Inflammatory macrophage treated with lipopolysaccharide for 1 hour (primary cell): ENCODE measurements at regions not wholly inside any gene's neighbourhood (a gene's known extent, or its start where the extent isn't known, plus 50 kb on each side); places are given as distances from the start of the nearest gene placed in this dataset.

Source experiments
- DNase-seq, 2 donors: peaks; one replicate each; pipeline ENCODE4 v3.0.0-alpha.2; 2020 to 2022

DNA sequence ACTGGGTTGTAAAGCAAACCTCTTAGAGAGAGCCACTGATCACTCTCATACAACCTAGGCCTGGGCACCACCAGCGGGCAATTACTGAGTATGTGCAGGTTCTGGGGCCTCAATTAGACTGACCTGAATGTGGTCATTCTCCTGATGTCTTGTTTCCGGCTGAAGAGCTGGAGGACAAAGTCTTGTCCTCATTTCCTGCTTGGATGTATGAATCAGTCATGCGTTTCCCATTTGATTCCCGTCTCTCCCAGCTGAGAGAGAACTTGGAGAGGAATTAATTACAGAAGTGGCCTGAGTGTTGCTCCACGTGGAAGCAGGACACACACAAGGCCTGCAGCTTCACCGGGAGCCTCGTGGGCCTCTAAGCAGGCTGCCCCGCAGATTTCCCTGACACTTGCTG is 799.3 kb upstream of the ARGLU1 start:
- no peak for DNase-seq

DNA sequence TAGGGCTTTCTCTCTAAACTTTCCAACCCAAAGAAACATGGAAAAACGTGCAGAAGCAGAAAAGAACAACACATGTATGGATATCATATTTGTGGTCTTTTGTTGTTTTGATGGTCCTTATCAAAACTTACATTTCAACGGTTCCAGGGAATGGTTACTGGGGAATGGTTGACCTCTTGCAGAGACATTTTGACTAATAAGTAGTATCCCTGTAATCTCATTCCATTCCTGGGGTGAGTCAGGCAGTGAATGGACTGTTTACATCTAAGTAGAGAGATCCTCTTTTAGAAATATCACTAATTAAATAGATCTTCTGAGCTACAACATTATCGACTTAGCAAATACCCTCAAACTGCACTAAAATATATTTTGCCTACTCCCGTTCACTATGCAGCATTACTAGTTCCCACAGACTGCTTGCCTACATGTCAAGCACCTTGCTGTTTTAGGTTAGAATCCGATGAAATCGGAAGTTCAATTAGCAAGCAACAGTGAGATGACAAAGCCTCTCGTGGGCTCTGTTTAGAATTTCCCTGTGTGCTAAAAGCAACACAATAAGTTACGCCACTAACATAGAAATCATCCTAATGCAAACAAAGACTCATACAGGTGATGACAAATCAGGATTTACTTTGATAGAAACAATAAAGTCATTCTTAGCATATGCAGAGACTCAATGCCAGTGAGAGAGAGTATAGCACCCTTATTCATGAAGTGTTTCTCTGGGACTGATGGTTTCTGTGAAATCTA is 797.7 kb upstream of the ARGLU1 start:
- no peak for DNase-seq

DNA sequence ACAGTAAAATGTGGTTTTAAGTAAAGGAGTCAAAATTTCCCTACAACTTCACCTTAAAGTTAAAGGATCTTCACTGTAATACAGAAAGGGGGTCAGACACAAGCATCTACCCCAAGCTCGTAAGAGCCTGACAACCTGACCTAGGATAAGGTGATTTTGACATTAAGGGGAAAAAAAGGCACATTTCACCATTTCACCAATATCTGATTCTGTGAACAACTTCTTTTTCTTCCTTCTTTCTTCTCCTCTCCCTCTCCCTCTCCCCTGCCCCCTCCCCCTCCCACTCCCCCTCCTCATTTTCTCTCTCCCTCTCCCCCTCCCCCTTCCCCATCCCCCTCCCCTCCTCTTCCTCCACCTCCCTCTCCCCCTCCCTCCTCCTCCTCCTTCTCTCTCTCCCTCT is 796.7 kb upstream of the ARGLU1 start:
- DNase-seq: no peak

DNA sequence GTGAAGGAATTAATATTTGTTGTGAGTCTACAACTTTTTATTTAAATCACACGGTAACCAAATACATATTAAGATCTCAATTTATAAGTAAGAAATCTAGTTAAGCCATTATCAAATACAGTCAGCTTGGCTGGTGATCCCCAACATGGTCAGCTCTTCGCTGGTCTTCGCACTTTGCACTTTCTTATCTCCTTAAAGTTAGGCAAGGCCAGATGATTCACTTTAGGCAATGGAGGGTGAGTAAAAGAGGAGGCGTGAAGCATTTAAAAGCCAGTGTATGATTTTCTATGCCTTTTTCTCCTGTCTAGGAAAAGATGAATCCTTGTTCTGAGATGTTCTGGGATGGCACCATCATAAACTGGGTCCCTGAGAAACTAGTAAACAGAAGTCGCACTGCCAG is 793.7 kb upstream of the ARGLU1 start:
- no peak for DNase-seq

DNA sequence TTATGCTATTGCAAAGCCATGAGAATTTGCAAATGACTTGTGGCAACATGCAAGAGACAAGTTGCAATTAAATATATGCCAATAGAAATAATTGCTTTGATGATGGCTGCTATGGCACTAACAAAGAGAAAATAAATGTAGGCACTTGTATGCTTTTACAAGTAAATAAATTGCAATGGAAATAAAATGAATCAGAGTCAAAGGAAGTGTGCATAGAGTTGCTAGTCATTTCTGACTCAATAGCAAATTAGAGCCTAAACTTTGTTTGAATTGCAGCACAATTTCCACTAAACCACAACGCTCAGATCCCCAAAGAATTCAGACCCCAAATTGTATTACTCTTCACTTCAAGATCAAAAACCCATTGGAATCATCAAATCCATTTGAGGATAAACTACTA is 792.1 kb upstream of the ARGLU1 start:
- DNase-seq: no peak

DNA sequence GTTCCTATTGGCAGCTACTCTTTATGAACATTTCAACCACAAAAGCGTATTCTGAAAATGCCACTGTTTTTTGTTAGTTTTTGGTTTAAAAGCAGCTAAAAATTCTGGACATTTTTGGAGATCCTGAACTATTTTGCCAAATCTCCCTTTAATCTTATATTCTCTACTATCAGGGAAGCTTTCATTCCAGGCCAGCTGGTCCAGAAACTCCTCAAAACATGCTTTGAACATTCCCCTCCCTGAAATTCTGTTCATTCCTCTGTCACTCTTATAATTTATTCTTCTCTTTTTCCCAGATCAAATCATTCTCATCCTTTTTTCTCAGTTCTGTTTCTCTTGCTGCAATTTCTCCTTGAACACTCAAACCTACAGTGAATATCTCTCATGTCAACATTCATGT is 790.9 kb upstream of the ARGLU1 start:
- DNase-seq: no peak

DNA sequence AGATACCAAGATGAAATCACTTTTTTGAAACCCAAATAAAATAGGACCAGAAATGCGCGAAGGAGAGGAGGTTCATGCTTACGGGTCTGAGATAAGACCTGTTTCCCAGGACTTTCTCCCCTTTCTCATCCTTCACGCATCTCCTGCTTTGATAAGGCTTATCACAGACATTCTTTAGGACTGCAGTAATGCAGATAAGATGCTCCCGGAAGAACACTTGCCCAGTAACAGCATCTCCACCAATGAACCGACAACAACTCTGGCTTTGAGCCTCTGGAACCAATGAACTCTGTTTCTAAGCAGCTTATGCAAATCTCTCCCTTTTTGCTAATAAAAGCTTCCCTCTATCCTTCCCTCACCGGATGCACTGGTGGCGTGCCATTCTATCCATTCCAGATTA is 783.4 kb upstream of the ARGLU1 start:
- DNase-seq: no peak

DNA sequence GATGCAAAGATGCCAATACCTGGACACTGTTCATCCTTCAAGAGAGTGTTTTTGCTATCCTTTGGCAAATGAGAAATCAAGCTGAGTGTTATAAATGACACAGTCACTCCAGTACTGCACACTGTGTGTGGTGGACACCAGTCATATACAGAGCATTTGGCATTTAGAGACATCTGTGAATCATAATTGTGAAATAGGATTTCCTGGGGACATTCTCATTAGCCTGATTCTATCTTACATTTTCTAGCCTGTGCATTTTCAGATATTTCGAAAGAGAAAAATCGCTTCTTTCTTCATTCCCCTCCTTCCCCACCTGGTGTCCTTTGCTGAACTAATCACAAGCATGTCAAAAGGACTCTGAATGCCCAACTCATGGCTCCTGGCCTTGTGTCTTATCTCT is 781.0 kb upstream of the ARGLU1 start:
- DNase-seq: no peak

DNA sequence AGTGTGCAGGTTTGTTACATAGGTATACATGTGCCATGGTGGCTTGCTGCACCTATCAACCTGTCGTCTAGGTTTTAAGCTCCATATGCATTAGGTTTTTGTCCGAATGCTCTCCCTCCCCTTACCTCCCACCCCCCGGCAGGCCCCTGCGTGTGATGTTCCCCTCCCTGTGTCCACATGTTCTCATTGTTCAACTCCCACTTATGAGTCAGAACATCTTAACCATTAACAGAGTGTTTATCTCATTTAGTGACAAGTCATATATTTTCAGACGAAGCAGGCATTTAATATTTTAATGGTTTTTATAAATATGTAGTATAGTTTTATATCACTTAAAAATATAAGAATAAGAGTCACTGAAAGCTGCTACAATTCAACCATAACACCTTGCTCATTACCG is 780.5 kb upstream of the ARGLU1 start:
- DNase-seq: no peak

DNA sequence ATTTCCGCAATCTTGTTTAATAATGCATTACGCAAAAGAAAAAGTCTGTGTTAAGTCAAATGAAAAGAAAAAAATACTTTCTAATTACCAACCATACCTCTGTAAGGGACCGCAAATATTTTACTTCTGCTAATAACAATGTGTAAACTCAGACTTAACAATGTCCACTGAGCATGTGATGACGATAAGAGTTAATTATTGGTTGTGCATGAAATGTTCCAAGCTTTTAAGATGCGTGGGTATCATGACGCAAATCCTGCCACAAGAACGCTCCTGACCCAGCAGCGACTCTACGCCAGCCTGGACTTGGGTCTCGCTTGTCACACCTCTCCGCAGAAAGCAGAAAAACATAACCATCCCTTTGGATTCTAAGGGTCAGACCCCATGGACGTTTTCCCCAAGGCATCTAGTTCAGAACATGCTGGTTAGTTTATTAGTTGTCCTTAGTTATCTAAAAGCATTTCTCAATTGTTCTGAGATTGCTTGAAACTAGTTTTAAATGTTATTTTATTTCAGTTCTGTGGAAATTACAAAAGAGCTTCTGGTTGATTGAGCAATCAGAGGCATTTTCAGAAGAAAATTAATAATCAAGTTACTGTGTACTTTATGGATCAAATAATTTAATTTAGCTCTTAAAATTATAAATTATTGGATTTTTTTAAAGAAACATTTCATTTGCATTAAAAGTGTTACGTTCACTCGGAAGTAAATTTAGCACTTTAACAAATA is 779.9 kb upstream of the ARGLU1 start:
- DNase-seq: no peak

DNA sequence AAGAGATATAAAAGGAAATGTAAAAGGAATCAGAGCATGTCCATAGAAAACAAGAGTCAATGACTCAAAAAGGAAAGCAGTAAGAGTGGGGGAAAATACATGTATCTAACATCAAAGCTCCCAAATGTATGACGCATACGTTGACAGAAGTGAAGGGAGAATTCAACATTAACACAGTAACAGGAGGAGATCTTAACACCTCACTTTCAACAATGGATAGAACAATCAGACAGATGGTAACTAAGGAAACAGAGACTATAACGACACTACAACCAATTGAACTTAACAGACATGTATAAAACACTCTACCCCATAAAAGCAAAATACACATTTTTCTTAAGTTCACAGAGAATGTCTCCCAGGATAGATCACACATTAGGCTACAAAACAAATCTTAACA is 774.8 kb upstream of the ARGLU1 start:
- DNase-seq: no peak

DNA sequence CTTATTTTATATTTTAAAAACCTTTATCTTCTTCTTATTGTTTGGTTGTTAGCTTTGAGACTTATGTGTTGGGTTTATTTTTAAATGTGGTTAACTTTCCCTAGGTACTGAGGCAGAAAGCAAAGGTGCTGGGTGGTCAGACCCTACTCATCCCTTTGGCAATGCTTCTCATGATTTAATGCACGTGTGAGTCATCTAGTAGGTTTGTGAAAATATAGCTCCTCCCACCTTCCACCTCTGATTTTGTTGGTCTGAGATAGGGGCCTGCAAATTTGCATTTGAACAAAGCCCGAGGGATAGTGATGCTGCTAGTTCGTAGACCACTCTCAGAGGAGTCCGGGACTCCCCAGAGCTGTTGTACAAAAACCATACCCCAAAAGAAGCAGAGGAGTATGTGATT is 771.3 kb upstream of the ARGLU1 start:
- no peak for DNase-seq

DNA sequence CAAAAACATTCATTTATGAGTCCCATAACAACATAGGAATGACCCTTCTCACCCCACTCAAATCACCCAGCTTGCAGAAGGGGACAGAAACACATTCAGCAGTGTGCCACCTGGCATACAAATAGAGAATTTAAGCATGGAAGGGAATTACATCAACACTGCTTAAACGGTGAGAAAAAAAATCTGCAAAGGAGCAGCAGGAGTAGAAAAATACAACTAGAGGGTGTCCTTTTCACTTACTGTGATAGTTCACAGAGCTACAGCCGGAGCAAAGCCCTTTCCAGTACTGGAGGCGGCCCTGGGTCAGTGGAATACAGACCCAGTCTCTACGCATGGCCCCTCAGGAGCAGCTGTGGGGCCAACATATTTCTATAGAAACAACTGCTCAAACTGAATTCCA is 764.3 kb upstream of the ARGLU1 start:
- no peak for DNase-seq

DNA sequence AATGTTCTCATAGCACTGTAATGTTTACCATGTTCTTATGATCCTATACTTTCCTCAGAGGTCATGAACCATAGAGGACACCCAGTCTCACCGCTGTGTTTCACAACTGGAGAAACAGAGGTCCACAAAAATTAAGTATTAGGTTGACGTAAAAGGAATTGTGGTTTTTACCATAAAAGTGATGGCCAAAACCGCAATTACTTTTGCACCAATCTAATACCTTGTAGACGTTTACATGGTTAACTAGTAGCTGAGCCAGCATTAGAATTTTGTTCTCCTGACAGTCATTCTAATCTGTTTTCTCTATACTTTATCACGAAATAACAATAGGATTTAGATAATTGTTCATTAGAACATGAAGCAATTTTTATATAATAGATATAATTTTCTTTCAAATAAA is 763.4 kb upstream of the ARGLU1 start:
- no peak for DNase-seq

DNA sequence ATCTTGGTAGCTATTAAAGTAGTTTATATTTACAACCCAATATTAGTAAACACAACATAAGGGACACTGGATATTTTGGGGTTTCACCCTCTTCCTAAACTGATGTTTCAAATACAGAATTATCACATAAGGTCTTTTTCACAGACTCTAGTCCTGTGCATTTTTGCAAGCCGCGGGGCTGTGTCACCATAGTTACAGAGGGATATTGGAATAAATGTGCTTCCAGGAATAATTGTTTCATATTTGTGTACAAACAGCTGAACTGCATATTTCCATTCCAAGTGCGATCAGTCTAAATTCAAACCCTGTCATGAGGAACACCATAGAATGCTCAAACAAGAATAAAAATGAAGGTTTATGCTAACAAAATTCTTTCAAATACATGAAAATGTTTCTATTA is 762.5 kb upstream of the ARGLU1 start:
- DNase-seq: no peak

DNA sequence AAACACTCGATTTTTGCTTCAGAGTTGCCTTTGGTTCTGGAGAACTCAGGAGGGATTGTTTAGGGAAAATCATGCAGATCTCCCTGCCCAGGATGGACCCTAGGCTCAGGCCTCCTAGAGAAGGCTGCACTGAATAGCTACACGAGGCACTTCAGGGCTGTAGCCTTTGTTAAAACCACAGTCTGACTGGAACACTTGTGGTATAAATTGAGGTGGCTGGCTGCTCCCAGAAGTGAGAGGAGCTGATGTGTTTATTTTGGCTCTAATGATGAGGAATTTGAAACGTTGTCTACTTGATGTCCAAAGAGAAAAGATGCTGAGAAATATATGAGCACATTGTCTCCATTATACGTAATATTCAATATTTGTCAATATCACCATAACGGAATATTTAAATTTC is 762.1 kb upstream of the ARGLU1 start:
- no peak for DNase-seq

DNA sequence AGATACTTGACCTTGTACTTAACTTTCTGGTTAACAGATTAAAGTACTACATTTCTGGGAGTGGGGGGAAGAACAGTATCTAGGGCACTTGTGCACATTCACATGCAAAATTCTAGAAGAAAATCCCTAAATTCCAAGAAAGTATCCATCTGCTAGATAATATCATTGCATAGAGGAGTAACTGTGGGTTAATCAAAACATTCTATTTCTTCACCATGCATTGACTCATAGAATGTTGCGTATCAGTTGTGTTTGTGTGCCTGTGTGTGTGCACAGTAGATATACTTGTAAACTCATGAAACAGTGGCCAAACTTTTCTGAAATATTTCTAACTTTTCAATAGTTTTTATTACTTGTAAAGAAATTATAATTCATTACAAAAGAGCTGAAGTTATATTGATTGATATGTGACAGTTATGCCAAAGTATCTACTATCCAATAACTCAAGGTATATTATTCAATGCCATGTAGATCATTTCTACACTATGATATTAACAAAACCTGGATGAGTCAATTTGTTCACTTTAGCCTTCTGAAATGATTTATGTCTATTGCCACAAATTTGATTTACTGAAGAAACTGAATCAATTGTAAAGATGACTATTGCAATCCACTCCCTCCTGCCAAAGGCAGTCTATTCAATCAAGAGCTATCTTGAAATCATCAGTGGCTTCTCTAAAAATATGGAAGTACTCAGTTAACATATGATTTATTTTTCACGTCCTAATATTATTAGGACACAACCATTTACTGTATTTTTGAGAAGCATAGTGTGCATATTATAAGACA is 756.7 kb upstream of the ARGLU1 start:
- no peak for DNase-seq

DNA sequence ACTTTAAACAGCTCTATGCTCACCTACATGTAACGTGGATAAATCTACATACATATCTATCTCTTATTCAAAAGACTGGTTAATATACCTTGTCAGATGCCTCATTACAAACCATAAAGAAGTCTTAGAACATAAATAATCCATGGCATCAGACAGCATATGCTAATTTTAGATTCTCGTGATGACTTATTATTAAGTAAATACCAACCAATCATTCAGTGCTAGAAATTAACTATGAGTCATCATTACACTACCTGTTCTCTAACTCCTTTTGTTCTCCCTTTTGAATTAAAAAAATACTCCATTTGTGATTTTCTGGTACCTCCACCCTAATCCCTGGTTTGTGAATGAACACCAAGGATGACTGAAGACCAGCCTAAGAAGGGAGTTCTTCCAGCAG is 754.3 kb upstream of the ARGLU1 start:
- no peak for DNase-seq

DNA sequence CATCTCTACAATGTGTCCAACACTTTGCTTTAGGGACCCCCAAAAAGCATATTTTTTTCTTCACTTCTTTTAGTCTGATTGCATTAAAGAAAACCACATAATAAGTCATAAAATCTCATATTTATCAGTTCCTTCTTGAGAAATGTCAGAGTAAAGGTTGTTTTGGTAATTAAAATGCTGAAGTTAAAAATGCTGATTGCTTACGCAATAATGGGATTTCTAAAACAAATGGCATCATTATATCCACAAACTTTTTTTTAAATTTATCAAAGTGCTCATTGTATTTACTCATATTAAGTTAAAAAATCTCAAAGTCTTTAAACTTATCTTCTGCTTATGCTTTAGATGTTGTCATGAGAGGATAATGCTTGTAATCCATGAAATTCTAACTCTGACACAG is 737.2 kb upstream of the ARGLU1 start:
- DNase-seq: no peak

DNA sequence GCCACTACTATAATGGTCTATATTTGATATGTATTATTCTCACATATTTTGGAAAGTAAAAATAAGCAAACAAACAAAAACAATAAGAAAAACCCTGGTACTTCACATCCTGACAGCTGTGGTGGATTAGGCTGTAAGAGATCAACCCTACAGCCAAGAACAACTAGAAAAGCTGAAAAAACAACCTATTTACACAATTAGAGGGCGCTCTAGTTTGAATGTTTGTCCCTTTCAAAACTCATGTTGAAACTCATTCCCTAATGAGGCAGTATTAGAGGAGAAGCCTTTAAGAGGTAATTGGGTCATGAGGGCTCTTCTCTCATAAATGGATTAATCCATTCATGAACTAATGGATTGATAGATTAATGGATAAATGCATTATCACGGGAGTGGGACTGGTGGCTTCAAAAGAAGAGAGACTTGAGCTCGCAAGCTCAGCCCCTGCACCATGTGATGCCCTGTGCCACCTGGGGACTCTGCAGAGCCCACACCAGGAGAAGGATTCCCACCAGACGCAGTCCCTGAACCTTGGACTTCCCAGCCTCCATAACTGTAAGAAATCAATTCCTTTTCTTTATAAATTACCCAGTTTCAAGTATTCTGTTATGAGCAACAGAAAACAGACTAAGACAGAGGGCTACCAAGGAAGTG is 733.9 kb upstream of the ARGLU1 start:
- no peak for DNase-seq

DNA sequence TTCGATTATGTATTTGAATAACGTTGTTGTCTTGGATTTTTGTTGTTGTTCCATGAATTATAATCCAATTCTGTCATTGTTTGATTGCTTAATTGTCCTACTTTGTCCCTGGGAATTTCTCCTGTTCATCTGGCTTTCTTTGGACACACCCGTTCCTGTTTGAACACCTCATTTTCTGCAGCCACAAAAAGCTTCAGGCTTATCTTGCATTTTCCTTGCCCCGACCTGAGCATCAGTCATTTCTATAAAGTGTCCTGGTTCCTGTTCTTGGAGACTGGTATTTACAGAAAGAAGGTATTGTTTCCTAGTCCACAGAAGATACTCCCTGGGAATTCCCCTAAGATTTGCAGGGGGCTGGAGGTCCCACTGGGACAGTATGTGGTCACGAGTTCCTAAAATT is 731.8 kb upstream of the ARGLU1 start:
- no peak for DNase-seq

DNA sequence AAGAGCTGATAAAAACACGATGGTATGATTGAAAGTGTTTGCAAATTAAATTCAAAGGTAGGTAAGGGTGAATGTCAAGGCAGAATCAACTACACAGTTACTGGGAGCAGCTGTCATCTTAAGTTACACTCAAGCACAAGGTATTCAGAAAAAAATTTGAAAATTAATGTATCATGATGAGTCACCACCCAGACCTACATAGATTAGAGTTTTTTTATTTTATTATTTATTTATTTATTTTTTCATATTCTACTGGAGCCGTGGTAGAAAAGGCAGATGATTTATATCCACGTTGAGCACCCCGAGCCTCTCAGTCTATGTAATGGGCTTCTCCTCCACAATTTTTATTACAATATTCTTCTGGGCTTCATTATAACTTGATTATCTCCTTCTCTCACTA is 728.9 kb upstream of the ARGLU1 start:
- no peak for DNase-seq

DNA sequence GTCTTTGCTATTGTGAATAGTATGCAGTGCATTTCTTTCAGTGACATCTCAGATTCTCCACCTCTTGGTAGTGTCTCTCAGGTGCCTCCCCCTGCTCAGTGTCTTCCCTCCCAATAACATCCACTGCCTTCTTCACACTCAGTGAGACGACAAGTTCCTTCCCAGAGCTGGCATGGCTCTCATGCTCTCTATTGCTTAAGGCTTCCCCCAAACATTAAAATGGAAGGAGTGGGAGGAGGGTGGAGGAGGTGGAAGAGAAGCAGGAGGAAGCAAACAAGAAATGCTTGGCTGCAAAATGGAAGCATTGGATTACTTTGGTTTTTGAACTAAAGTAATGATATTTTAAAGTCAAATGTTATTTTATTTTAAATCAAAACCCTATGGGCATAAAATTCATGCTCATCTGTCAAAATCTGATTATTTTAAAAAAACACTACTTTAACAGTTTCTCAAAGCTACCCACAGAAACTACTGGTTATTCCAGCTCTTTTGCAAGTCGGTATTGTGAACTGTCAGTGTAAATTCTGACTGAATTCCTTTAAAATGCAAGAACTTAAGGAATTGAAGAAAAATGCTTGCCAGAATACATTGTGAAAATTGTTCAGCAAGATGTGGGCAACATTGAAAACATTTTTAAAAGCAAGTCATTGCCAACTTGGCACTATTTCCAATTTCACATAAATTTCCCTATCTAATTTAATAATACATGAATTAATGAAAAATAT is 727.6 kb upstream of the ARGLU1 start:
- no peak for DNase-seq
